NCI-H2227 (cell line): ENCODE measurements at regions not wholly inside any gene's neighbourhood (a gene's known extent, or its start where the extent isn't known, plus 50 kb on each side); places are given as distances from the start of the nearest gene placed in this dataset.
"Not testable (repeated sequence)": the region's sequence is repeated elsewhere in the genome, so short reads cannot be mapped to it uniquely, and the experiment has no call there.

Source experiments
- DNase-seq: peaks from one replicate; lab custom pipeline; 2025; ENCODE audit not compliant: unreplicated experiment; lab: John Stamatoyannopoulos, UW

- DNase-seq, result no peak
Measured at GRCh38 chr2:78127424-78127823, 605.2 kb upstream of the LRRTM4 start.

- no peak for DNase-seq
Measured at GRCh38 chr2:78132391-78133370, 610.5 kb upstream of the LRRTM4 start.

- no peak for DNase-seq
Measured at GRCh38 chr2:78145395-78145996, 623.3 kb upstream of the LRRTM4 start.

GRCh38 chr2:78145997-78146722, 624.0 kb upstream of the LRRTM4 start:
- DNase-seq, result no peak

GRCh38 chr2:78147466-78147865, 625.3 kb upstream of the LRRTM4 start:
- no peak for DNase-seq

GRCh38 chr2:78154586-78154985, 632.4 kb upstream of the LRRTM4 start:
- DNase-seq, result no peak

GRCh38 chr2:78162202-78162601, 640.0 kb upstream of the LRRTM4 start:
- DNase-seq, result no peak

- not testable (repeated sequence) for DNase-seq
Measured at GRCh38 chr2:78172157-78172556, 650.0 kb upstream of the LRRTM4 start.

- DNase-seq, result no peak
Measured at GRCh38 chr2:78175645-78176044, 653.5 kb upstream of the LRRTM4 start.

GRCh38 chr2:78201064-78201575, 678.9 kb upstream of the LRRTM4 start:
- no peak for DNase-seq

- no peak for DNase-seq
Measured at GRCh38 chr2:78202366-78202765, 680.2 kb upstream of the LRRTM4 start.

GRCh38 chr2:78202986-78203670, 681.0 kb upstream of the LRRTM4 start:
- DNase-seq, result no peak

GRCh38 chr2:78218066-78218465, 695.9 kb upstream of the LRRTM4 start:
- DNase-seq, result no peak

- no peak for DNase-seq
Measured at GRCh38 chr2:78237704-78238103, 715.5 kb upstream of the LRRTM4 start.

GRCh38 chr2:78245394-78246135, 723.4 kb upstream of the LRRTM4 start:
- no peak for DNase-seq

GRCh38 chr2:78251708-78252107, 729.5 kb upstream of the LRRTM4 start:
- DNase-seq, result no peak

GRCh38 chr2:78260861-78261260, 738.7 kb upstream of the LRRTM4 start:
- no peak for DNase-seq

GRCh38 chr2:78261454-78261853, 739.3 kb upstream of the LRRTM4 start:
- no peak for DNase-seq

- not testable (repeated sequence) for DNase-seq
Measured at GRCh38 chr2:78262089-78262488, 739.9 kb upstream of the LRRTM4 start.

- no peak for DNase-seq
Measured at GRCh38 chr2:78262713-78263375, 740.7 kb upstream of the LRRTM4 start.
